ENCODE measurements at regions not wholly inside any gene's neighbourhood (a gene's known extent, or its start where the extent isn't known, plus 50 kb on each side); places are given as distances from the start of the nearest gene placed in this dataset.

- Histone ChIP-seq H3K4me1 (peaks cover 0 to 46% (median 16%) of the 10 kb centered on the region in 4 donors), H3K27ac (no peak overlapping the region), H3K36me3 (no peaks in the 10 kb centered on the region), H3K9me3 (no peaks in the 10 kb centered on the region), H3K27me3 (no peaks in the 10 kb centered on the region), H3K4me3 (no peak overlapping the region)
- no peak for TF ChIP-seq CTCF (IDR thresholded peaks at IDR 0.05)
- DNase-seq: no peak
- intact Hi-C loops (cut with DNase I; ENCODE audit: low total_unique reads): no loop called here
Measured at GRCh38 chr6:21952367-21952766, 344.5 kb downstream of the PRL start.

GRCh38 chr6:21953831-21954801 lies 342.7 kb downstream of the PRL start:
- Histone ChIP-seq H3K27me3 (no peaks in the 10 kb centered on the region), H3K9me3 (no peaks in the 10 kb centered on the region), H3K4me1 (peaks cover 0 to 31% (median 12%) of the 10 kb centered on the region in 4 donors), H3K36me3 (no peaks in the 10 kb centered on the region), H3K27ac (peak overlapping the region; percentile 41 to 61), H3K4me3 (peak overlapping the region in 1 of 2 donors; percentile 19)
- no peak for DNase-seq
- no peak for TF ChIP-seq CTCF (IDR thresholded peaks at IDR 0.05)
- intact Hi-C loops (cut with DNase I; ENCODE audit: low total_unique reads): no loop called here

GRCh38 chr6:21955053-21955595 lies 341.7 kb downstream of the PRL start:
- DNase-seq: no peak
- H3K27ac ChIP-seq: peak overlapping the region in 1 of 2 donors; percentile 61
- TF ChIP-seq CTCF (IDR thresholded peaks at IDR 0.05): no peak
- H3K27me3 ChIP-seq: no peaks in the 10 kb centered on the region
- H3K4me1 ChIP-seq: peaks cover 0 to 29% (median 12%) of the 10 kb centered on the region in 4 donors
- intact Hi-C loops (cut with DNase I; ENCODE audit: low total_unique reads): no loop called here
- H3K4me3 ChIP-seq: no peak overlapping the region
- H3K36me3 ChIP-seq: no peaks in the 10 kb centered on the region
- H3K9me3 ChIP-seq: no peaks in the 10 kb centered on the region

GRCh38 chr6:21955951-21956350 lies 340.9 kb downstream of the PRL start:
- Histone ChIP-seq H3K27me3 (no peaks in the 10 kb centered on the region), H3K27ac (no peak overlapping the region)

GRCh38 chr6:21958428-21958827 lies 338.4 kb downstream of the PRL start:
- H3K4me3 ChIP-seq: no peak overlapping the region
- peaks cover 0 to 15% (median 6%) of the 10 kb centered on the region in 4 donors for H3K4me1 ChIP-seq
- no peaks in the 10 kb centered on the region for H3K9me3 ChIP-seq
- no peaks in the 10 kb centered on the region for H3K36me3 ChIP-seq
- TF ChIP-seq CTCF (IDR thresholded peaks at IDR 0.05): no peak
- no peak for DNase-seq
- intact Hi-C loops (cut with DNase I; ENCODE audit: low total_unique reads): no loop called here
- H3K27me3 ChIP-seq: no peaks in the 10 kb centered on the region
- H3K27ac ChIP-seq: no peak overlapping the region

More at GRCh38 chr6:21955951-21956350, 340.9 kb downstream of the PRL start:
- no peaks in the 10 kb centered on the region for H3K9me3 ChIP-seq
- H3K4me1 ChIP-seq: peaks cover 0 to 24% (median 10%) of the 10 kb centered on the region in 4 donors
- intact Hi-C loops (cut with DNase I; ENCODE audit: low total_unique reads): no loop called here
- DNase-seq: no peak
- TF ChIP-seq CTCF (IDR thresholded peaks at IDR 0.05): no peak
- H3K4me3 ChIP-seq: no peak overlapping the region
- H3K36me3 ChIP-seq: no peaks in the 10 kb centered on the region
